ENCODE measurements at regions not wholly inside any gene's neighbourhood (a gene's known extent, or its start where the extent isn't known, plus 50 kb on each side); places are given as distances from the start of the nearest gene placed in this dataset.

- no peak for TF ChIP-seq POLR2A (IDR thresholded peaks at IDR 0.05)
- no peak for TF ChIP-seq CTCF (IDR thresholded peaks at IDR 0.05 in 4 of 5, conservative IDR thresholded peaks at IDR 0.05 in 1 of 5)
Measured at GRCh38 chr17:53635444-53635843, 187.3 kb upstream of the KIF2B start.
